ENCODE measurements at regions not wholly inside any gene's neighbourhood (a gene's known extent, or its start where the extent isn't known, plus 50 kb on each side); places are given as distances from the start of the nearest gene placed in this dataset.

DNA sequence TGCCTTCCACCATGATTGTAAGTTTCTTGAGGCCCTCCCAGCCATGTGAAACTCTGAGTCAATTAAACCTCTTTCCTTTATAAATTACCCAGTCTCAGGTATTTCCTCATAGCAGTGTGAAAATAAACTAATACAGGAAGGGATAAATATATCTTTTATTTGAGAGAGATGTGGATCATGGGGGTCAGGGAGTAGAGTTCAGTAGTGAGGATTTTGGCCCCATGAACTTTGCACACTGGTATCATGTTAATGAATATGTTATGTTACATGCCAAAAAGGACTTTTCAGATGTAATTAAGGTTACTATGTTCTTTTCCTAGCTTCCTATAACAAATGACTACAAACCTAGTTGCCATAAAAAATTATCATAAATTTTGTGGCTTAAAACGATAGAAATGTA is 1393.7 kb downstream of the DSC3 start:
- TF ChIP-seq, protein P1, sequence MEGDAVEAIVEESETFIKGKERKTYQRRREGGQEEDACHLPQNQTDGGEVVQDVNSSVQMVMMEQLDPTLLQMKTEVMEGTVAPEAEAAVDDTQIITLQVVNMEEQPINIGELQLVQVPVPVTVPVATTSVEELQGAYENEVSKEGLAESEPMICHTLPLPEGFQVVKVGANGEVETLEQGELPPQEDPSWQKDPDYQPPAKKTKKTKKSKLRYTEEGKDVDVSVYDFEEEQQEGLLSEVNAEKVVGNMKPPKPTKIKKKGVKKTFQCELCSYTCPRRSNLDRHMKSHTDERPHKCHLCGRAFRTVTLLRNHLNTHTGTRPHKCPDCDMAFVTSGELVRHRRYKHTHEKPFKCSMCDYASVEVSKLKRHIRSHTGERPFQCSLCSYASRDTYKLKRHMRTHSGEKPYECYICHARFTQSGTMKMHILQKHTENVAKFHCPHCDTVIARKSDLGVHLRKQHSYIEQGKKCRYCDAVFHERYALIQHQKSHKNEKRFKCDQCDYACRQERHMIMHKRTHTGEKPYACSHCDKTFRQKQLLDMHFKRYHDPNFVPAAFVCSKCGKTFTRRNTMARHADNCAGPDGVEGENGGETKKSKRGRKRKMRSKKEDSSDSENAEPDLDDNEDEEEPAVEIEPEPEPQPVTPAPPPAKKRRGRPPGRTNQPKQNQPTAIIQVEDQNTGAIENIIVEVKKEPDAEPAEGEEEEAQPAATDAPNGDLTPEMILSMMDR (IDR thresholded peaks at IDR 0.05): no peak
- TF ChIP-seq POLR2A (IDR thresholded peaks at IDR 0.05) (no peak), EP300 (IDR thresholded peaks at IDR 0.05) (no peak)
